Sigmoid colon (tissue), 4 donors: ENCODE measurements at regions not wholly inside any gene's neighbourhood (a gene's known extent, or its start where the extent isn't known, plus 50 kb on each side); places are given as distances from the start of the nearest gene placed in this dataset.

ENCODE experiments used
- EP300 ChIP-seq, 4 donors: sonication (generic); formaldehyde crosslinking; IDR thresholded peaks; one replicate each; pipeline ENCODE4 v1.6.1; 2017; ENCODE audit warnings: antibody characterized with exemption in 4 of 4
- POLR2A ChIP-seq, 2 donors: fragments of 450-650 bp; IDR thresholded peaks; one replicate each; pipeline ENCODE4 v1.6.1; 2016; ENCODE audit warnings: antibody characterized with exemption in 2 of 2, mild to moderate bottlenecking in 2 of 2, moderate library complexity in 2 of 2
- TF ChIP-seq, protein P1 (sequence below), 4 experiments: fragments of 450-650 bp in 3 of 4; fragments of 200-600 bp in 1 of 4; IDR thresholded peaks; one replicate each; pipeline ENCODE4 v1.5.1; 2016 to 2019; ENCODE audit warnings: antibody characterized with exemption in 4 of 4, mild to moderate bottlenecking in 3 of 4, moderate library complexity in 2 of 4

GRCh38 chr7:80330434-80330833, 181.4 kb downstream of the GNAT3 start:
- TF ChIP-seq EP300 (IDR thresholded peaks at IDR 0.05) (no peak), POLR2A (IDR thresholded peaks at IDR 0.05) (no peak)
- TF ChIP-seq, protein P1, sequence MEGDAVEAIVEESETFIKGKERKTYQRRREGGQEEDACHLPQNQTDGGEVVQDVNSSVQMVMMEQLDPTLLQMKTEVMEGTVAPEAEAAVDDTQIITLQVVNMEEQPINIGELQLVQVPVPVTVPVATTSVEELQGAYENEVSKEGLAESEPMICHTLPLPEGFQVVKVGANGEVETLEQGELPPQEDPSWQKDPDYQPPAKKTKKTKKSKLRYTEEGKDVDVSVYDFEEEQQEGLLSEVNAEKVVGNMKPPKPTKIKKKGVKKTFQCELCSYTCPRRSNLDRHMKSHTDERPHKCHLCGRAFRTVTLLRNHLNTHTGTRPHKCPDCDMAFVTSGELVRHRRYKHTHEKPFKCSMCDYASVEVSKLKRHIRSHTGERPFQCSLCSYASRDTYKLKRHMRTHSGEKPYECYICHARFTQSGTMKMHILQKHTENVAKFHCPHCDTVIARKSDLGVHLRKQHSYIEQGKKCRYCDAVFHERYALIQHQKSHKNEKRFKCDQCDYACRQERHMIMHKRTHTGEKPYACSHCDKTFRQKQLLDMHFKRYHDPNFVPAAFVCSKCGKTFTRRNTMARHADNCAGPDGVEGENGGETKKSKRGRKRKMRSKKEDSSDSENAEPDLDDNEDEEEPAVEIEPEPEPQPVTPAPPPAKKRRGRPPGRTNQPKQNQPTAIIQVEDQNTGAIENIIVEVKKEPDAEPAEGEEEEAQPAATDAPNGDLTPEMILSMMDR (IDR thresholded peaks at IDR 0.05) = no peak
